GM12878 (cell line): ENCODE measurements at regions not wholly inside any gene's neighbourhood (a gene's known extent, or its start where the extent isn't known, plus 50 kb on each side); places are given as distances from the start of the nearest gene placed in this dataset.

Experiments
- ATAC-seq: fragments of 200-7000 bp; cut with Tn5 transposase; 3 replicates; pipeline ENCODE4 v1.9.1; 2020; ENCODE audit warnings: mild to moderate bottlenecking, moderate library complexity
- BruUV-seq: library from RNA; stranded (reverse); fragments of 400-500 nt; replicated peaks from 2 replicates; lab custom pipeline; 2021; lab: Mats Ljungman, UMichigan
- CTCF ChIA-PET: fragments of 300-600 bp; sonication (Branson Sonifier 250); formaldehyde crosslinking; extraction: SDS; loops from one replicate; lab custom pipeline; 2021; ENCODE audit warnings: inconsistent platforms; lab: Yijun Ruan, JAX
- POLR2A ChIA-PET: fragments of 350-600 bp; formaldehyde crosslinking; extraction: SDS; loops from one replicate; lab custom pipeline; 2021; ENCODE audit warnings: inconsistent platforms; lab: Charles Lee
- RAD21 ChIA-PET: fragments of 300-600 bp; sonication (Branson Sonifier 250); formaldehyde crosslinking; loops from one replicate; lab custom pipeline; 2023; ENCODE audit warnings: antibody characterized with exemption; ENCODE audit not compliant: unreplicated experiment; lab: Charles Lee
- SMC1A ChIA-PET: fragments of 300-600 bp; sonication (Branson Sonifier 250); formaldehyde crosslinking; loops from one replicate; lab custom pipeline; 2023; ENCODE audit not compliant: unreplicated experiment, uncharacterized antibody; lab: Charles Lee
- DNase-seq: peaks from one replicate; pipeline ENCODE4 v3.0.0-alpha.2; 2011; ENCODE audit warnings: low read depth, low spot score
- FAIRE-seq: peaks from 3 replicates; lab custom pipeline; 2011; peaks lifted over from hg19 to GRCh38; lab: Jason Lieb, UNC
- H2AFZ ChIP-seq: 2 replicates; pipeline ENCODE4 v1.6.0; 2011; ENCODE audit warnings: low read depth, low read length, control low read depth; ENCODE audit not compliant: control insufficient read depth
- H3K27ac ChIP-seq: 2 replicates; pipeline ENCODE4 v1.5.1; 2011; ENCODE audit warnings: control low read depth; ENCODE audit not compliant: control insufficient read depth, insufficient read depth
- H3K27me3 ChIP-seq, 2 experiments: replicated peaks in 1 of 2; 2 replicates each; pipeline versions ENCODE4 v1.6.0 to v1.6.1; 2011; ENCODE audit warnings: low read length in 1 of 2; ENCODE audit not compliant: control insufficient read depth in 2 of 2, insufficient read depth in 2 of 2
- H3K36me3 ChIP-seq, 2 experiments: 2 replicates each; pipeline ENCODE4 v1.5.1; 2011; ENCODE audit warnings: low read length in 1 of 2; ENCODE audit not compliant: control insufficient read depth in 2 of 2, insufficient read depth in 2 of 2
- H3K4me1 ChIP-seq: 2 replicates; pipeline ENCODE4 v1.6.1; 2011; ENCODE audit warnings: mild to moderate bottlenecking, low read length, moderate library complexity, mixed read lengths; ENCODE audit not compliant: control insufficient read depth, insufficient read depth
- H3K4me2 ChIP-seq: 2 replicates; pipeline ENCODE4 v1.6.0; 2011; ENCODE audit warnings: control low read depth; ENCODE audit not compliant: control insufficient read depth, insufficient read depth
- H3K4me3 ChIP-seq: fragments of 200-600 bp; sonication (generic); 2 replicates; pipeline ENCODE4 v1.5.1; 2016
- H3K79me2 ChIP-seq: 2 replicates; pipeline ENCODE4 v1.6.0; 2011; ENCODE audit warnings: low read length; ENCODE audit not compliant: control insufficient read depth, insufficient read depth
- H3K9ac ChIP-seq: 2 replicates; pipeline ENCODE4 v1.8.0; 2011; ENCODE audit warnings: low read length, control low read depth, mixed read lengths; ENCODE audit not compliant: control insufficient read depth, insufficient read depth
- H3K9me3 ChIP-seq: replicated peaks from 3 replicates; pipeline ENCODE4 v1.5.1; 2011; ENCODE audit warnings: mild to moderate bottlenecking, low read length; ENCODE audit not compliant: control insufficient read depth, insufficient read depth
- H4K20me1 ChIP-seq: 2 replicates; pipeline ENCODE4 v1.6.0; 2011; ENCODE audit not compliant: control insufficient read depth, insufficient read depth
- BHLHE40 ChIP-seq, 2 experiments: fragments of 450-650 bp in 1 of 2; IDR thresholded peaks; 2 replicates each; pipeline ENCODE4 v1.6.1; 2011 to 2017; ENCODE audit warnings: low read depth in 2 of 2, borderline replicate concordance in 1 of 2, improper control_type of control experiment in 1 of 2, low read length in 1 of 2, mild to moderate bottlenecking in 1 of 2
- CEBPB ChIP-seq, 2 experiments: fragments of 150-350 bp in 1 of 2; IDR thresholded peaks; 2 replicates each; pipeline ENCODE4 v1.6.1; 2012 to 2014; ENCODE audit warnings: low read depth in 2 of 2, low read length in 2 of 2, borderline replicate concordance in 1 of 2, inconsistent platforms in 1 of 2
- CREM ChIP-seq: IDR thresholded peaks from 2 replicates; pipeline ENCODE4 v1.6.1; 2014; ENCODE audit warnings: antibody characterized with exemption, low read depth
- EED ChIP-seq: sonication (generic); IDR thresholded peaks from 2 replicates; pipeline ENCODE4 v1.6.1; 2016; ENCODE audit warnings: antibody characterized with exemption, low read depth
- EP300 ChIP-seq, 2 experiments: fragments of 150-350 bp in 1 of 2; IDR thresholded peaks; 2 replicates each; pipeline ENCODE4 v1.6.1; 2011 to 2012; ENCODE audit warnings: low read depth in 2 of 2, low read length in 2 of 2, borderline replicate concordance in 1 of 2, improper control_type of control experiment in 1 of 2, inconsistent platforms in 1 of 2; ENCODE audit not compliant: control insufficient read depth in 1 of 2
- NR2F1 ChIP-seq: fragments of 450-650 bp; conservative IDR thresholded peaks from 2 replicates; pipeline ENCODE4 v1.6.1; 2017; ENCODE audit warnings: mild to moderate bottlenecking
- NRF1 ChIP-seq: conservative IDR thresholded peaks from 2 replicates; pipeline ENCODE4 v1.6.1; 2011; ENCODE audit warnings: mild to moderate bottlenecking, low read depth, low read length, improper control_type of control experiment
- PAX5 ChIP-seq: IDR thresholded peaks from 2 replicates; pipeline ENCODE4 v1.6.1; 2011; ENCODE audit warnings: low read depth, low read length, borderline replicate concordance
- PML ChIP-seq: IDR thresholded peaks from 2 replicates; pipeline ENCODE4 v1.6.1; 2012; ENCODE audit warnings: low read length, inconsistent platforms
- RAD51 ChIP-seq: fragments of 450-650 bp; IDR thresholded peaks from 2 replicates; pipeline ENCODE4 v1.6.1; 2016; ENCODE audit warnings: moderate library complexity, mild to moderate bottlenecking, inconsistent platforms
- RB1 ChIP-seq: fragments of 450-650 bp; formaldehyde crosslinking; IDR thresholded peaks from 2 replicates; pipeline ENCODE4 v1.6.1; 2017; ENCODE audit warnings: mild to moderate bottlenecking, borderline replicate concordance
- SIX5 ChIP-seq: IDR thresholded peaks from 2 replicates; pipeline ENCODE4 v1.6.1; 2011; ENCODE audit warnings: mild to moderate bottlenecking, low read depth, low read length, moderate library complexity; ENCODE audit not compliant: severe bottlenecking
- SPI1 ChIP-seq: IDR thresholded peaks from 2 replicates; pipeline ENCODE4 v1.6.1; 2011; ENCODE audit warnings: low read depth, mild to moderate bottlenecking, low read length, moderate library complexity, borderline replicate concordance; ENCODE audit not compliant: insufficient read depth
- STAT3 ChIP-seq: IDR thresholded peaks from 2 replicates; pipeline ENCODE4 v1.6.1; 2011; ENCODE audit warnings: low read depth, low read length, improper control_type of control experiment
- TCF3 ChIP-seq: IDR thresholded peaks from 2 replicates; pipeline ENCODE4 v1.6.1; 2012; ENCODE audit warnings: low read depth, mild to moderate bottlenecking, low read length, borderline replicate concordance; ENCODE audit not compliant: insufficient read depth
- USF1 ChIP-seq: IDR thresholded peaks from 2 replicates; pipeline ENCODE4 v1.6.1; 2011; ENCODE audit warnings: borderline replicate concordance, low read depth, mild to moderate bottlenecking, moderate library complexity, mixed read lengths, low read length; ENCODE audit not compliant: insufficient read depth; ENCODE audit errors: extremely low read length
- ZZZ3 ChIP-seq: IDR thresholded peaks from 2 replicates; pipeline ENCODE4 v1.6.1; 2011; ENCODE audit warnings: low read depth; ENCODE audit not compliant: control insufficient read depth, insufficient read length
- WGBS: methylation state at CpG from one replicate; pipeline ENCODE4 v1.1.6; 2016; ENCODE audit warnings: low lambda C conversion rate; ENCODE audit not compliant: insufficient replicate concordance, insufficient coverage; ENCODE audit errors: missing lambda C conversion rate; 5-methylcytosine and 5-hydroxymethylcytosine counted together
- in situ Hi-C: fragments of 300-500 bp; cut with MboI; formaldehyde crosslinking; loops from 9 replicates; pipeline ENCODE4 v1.14.3; 2018; ENCODE audit warnings: mixed read lengths
- intact Hi-C: fragments of 100-400 bp; cut with micrococcal nuclease; formaldehyde crosslinking; loops from one replicate; pipeline ENCODE4 v1.14.2; 2022; ENCODE audit not compliant: unreplicated experiment

DNA sequence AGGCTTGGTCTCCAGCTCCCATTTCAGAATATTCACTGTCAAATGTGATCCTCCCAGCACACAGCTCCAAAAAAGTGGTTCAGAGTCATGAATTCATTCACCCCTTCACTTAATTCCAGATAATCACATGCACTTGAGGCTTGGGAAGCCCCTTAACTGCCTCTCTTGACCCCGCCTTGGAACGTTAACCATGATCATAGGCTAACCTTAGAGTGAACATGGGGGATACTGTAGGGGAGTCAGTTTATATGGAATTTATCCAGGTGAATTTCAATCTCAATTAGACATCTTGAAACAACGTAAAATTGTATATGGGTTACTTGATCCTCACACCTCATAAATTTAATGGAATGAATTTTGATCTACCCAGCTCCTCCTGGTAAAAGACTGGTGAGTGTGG is 346.8 kb upstream of the ARID1B start (continued):
- TF ChIP-seq EP300 (IDR thresholded peaks at IDR 0.05; ENCODE audit: borderline replicate concordance in 1 of 2, control insufficient read depth in 1 of 2, low read depth in 2 of 2, low read length in 2 of 2) (no peak), CEBPB (IDR thresholded peaks at IDR 0.05; ENCODE audit: borderline replicate concordance in 1 of 2, low read depth in 2 of 2, low read length in 2 of 2) (no peak), RB1 (no peak), PML (no peak), CREM (no peak), SIX5 (no peak), SPI1 (no peak), NRF1 (no peak), EED (no peak), NR2F1 (no peak), RAD51 (no peak)

DNA sequence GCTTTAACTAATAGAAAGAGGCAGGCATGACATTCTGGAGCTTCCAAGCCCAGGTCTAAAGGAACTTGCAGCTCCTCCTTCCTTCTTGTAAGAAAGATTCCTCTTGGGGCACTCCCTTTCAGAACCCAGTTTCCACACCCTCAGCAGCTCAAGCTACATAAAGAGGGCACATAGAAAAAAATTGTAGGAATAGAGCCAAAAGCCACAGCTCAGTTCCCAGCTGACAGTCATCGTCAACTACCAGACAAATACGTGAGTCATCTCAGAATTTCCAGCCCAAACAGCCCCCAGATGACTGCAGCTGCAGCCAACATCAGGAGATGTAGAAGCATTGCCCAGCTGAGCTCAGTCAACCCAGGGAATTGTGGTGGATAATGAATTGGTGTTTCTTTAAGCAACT is 349.8 kb upstream of the ARID1B start:
- TF ChIP-seq PAX5: no peak
- TF ChIP-seq SPI1: no peak
- TF ChIP-seq TCF3: no peak
- no peak for TF ChIP-seq ZZZ3
- TF ChIP-seq BHLHE40 (IDR thresholded peaks at IDR 0.05; ENCODE audit: borderline replicate concordance in 1 of 2, low read depth in 2 of 2, low read length in 1 of 2): no peak
- TF ChIP-seq STAT3: no peak
- TF ChIP-seq USF1: no peak
- TF ChIP-seq, all 136 proteins: peak for 0
- Histone ChIP-seq H2AFZ (no peak overlapping the region), H3K4me2 (no peak overlapping the region), H3K9ac (no peak overlapping the region), H3K36me3 (no peaks in the 10 kb centered on the region), H3K27me3 (no peaks in the 10 kb centered on the region), H3K4me3 (no peak overlapping the region), H4K20me1 (no peaks in the 10 kb centered on the region), H3K4me1 (no peaks in the 10 kb centered on the region), H3K79me2 (no peaks in the 10 kb centered on the region), H3K9me3 (no peaks in the 10 kb centered on the region; the same call in 2 of the 3 replicates), H3K27ac (no peak overlapping the region)
- WGBS: 0% methylated on average over 2 of the region's 2 CpGs
- CTCF ChIA-PET: no interaction called here
- SMC1A ChIA-PET: no interaction called here
- RAD21 ChIA-PET: interaction anchor here (0.6 kb wide), 1 partner anchor 71 kb away, joined by 4 read pairs; no protein-coding TSS in a partner anchor
- ATAC-seq (no peak), DNase-seq (no peak), FAIRE-seq (no peak)
- in situ Hi-C loops: no loop called here
- POLR2A ChIA-PET: no interaction called here
- no TSS peak for BruUV-seq
- intact Hi-C loops: no loop called here
